Ishikawa (cell line): ENCODE measurements at regions not wholly inside any gene's neighbourhood (a gene's known extent, or its start where the extent isn't known, plus 50 kb on each side); places are given as distances from the start of the nearest gene placed in this dataset.

Experiments used
- CEBPB ChIP-seq: IDR thresholded peaks from 2 replicates; pipeline ENCODE4 v1.6.1; 2012
- CREB1 ChIP-seq: IDR thresholded peaks from 2 replicates; pipeline ENCODE4 v1.6.1; 2012; ENCODE audit warnings: low read depth
- EGR1 ChIP-seq: IDR thresholded peaks from 2 replicates; pipeline ENCODE4 v1.6.1; 2012
- EP300 ChIP-seq: IDR thresholded peaks from 2 replicates; pipeline ENCODE4 v1.6.1; 2012; ENCODE audit warnings: borderline replicate concordance
- FOXM1 ChIP-seq: IDR thresholded peaks from 2 replicates; pipeline ENCODE4 v1.6.1; 2012; ENCODE audit warnings: low read depth, borderline replicate concordance
- MAX ChIP-seq: IDR thresholded peaks from 2 replicates; pipeline ENCODE4 v1.6.1; 2012
- NFIC ChIP-seq: IDR thresholded peaks from 2 replicates; pipeline ENCODE4 v1.6.1; 2012
- RAD21 ChIP-seq: IDR thresholded peaks from 2 replicates; pipeline ENCODE4 v1.6.1; 2012; ENCODE audit warnings: low read depth
- REST ChIP-seq: IDR thresholded peaks from 2 replicates; pipeline ENCODE4 v1.6.1; 2012; ENCODE audit warnings: low read depth, mild to moderate bottlenecking
- TAF1 ChIP-seq: IDR thresholded peaks from 2 replicates; pipeline ENCODE4 v1.6.1; 2012; ENCODE audit warnings: low read depth, mild to moderate bottlenecking
- TCF12 ChIP-seq: IDR thresholded peaks from 2 replicates; pipeline ENCODE4 v1.6.1; 2012; ENCODE audit warnings: low read depth
- TEAD4 ChIP-seq: IDR thresholded peaks from 2 replicates; pipeline ENCODE4 v1.6.1; 2012
- USF1 ChIP-seq: IDR thresholded peaks from 2 replicates; pipeline ENCODE4 v1.6.1; 2012
- YY1 ChIP-seq: IDR thresholded peaks from 2 replicates; pipeline ENCODE4 v1.6.1; 2012; ENCODE audit warnings: low read depth
- ZBTB7A ChIP-seq: IDR thresholded peaks from 2 replicates; pipeline ENCODE4 v1.6.1; 2012; ENCODE audit warnings: low read depth

DNA sequence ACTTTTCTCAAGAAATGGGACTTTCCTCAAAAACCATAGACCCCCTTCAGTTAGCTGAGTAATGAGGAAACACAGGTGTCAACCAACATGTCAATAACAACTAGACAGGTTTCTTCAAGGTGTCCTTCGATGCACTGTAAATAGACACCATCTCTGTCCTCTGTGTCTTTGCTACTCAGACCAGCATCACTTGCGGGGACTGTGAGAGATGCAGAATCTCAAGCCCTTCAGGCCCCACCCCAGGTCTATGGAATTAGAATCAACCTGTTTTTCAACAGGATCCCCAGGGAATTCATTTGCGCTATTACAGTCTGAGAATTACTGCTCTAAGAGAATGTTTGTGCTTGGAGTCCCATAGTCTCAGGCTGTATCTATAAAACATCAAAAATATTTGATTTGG is 469.9 kb downstream of the COG6 start:
- TF ChIP-seq EP300 (no peak), TCF12 (no peak), MAX (no peak), CEBPB (no peak), TAF1 (no peak), ZBTB7A (no peak), EGR1 (no peak), YY1 (no peak), USF1 (no peak), RAD21 (no peak), FOXM1 (no peak), REST (no peak), TEAD4 (no peak), NFIC (no peak), CREB1 (no peak)

- TF ChIP-seq CEBPB (no peak), CREB1 (no peak), TCF12 (no peak), REST (no peak), RAD21 (no peak), USF1 (no peak), NFIC (no peak), TEAD4 (no peak), YY1 (no peak), EP300 (no peak), TAF1 (no peak), EGR1 (no peak), ZBTB7A (no peak), FOXM1 (no peak), MAX (no peak)
Measured at GRCh38 chr13:40126306-40127085, 471.0 kb downstream of the COG6 start.

GRCh38 chr13:40127476-40127875 is 472.0 kb downstream of the COG6 start:
- no peak for TF ChIP-seq NFIC
- no peak for TF ChIP-seq CREB1
- no peak for TF ChIP-seq RAD21
- TF ChIP-seq FOXM1 = no peak
- TF ChIP-seq USF1 = no peak
- TF ChIP-seq CEBPB = no peak
- TF ChIP-seq TEAD4 = no peak
- no peak for TF ChIP-seq ZBTB7A
- no peak for TF ChIP-seq MAX
- no peak for TF ChIP-seq REST
- no peak for TF ChIP-seq EGR1
- no peak for TF ChIP-seq TCF12
- TF ChIP-seq YY1 = no peak

DNA sequence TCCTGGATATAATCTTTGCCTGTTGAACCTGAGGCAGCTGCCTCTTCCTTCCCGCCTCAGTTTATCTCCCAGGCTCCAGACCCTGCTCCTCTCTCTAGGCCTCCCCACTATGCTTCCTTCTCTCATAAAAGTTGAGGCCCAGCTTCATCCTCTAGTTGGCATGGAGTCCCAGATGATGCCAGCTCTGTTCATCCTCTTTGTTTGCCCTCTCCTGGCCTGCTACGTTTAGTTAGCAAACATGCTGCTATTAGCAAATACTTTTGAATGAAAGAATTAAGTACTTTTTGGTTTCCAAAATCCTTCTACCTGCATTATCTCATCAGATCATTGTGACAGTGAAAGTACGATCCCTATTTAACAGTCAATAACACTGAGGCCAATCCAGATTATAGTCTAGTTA is 472.5 kb downstream of the COG6 start:
- TF ChIP-seq CREB1 = no peak
- no peak for TF ChIP-seq CEBPB
